Effector memory CD4-positive, alpha-beta T cell (primary cell): ENCODE measurements at regions not wholly inside any gene's neighbourhood (a gene's known extent, or its start where the extent isn't known, plus 50 kb on each side); places are given as distances from the start of the nearest gene placed in this dataset.
"Not testable (repeated sequence)": the region's sequence is repeated elsewhere in the genome, so short reads cannot be mapped to it uniquely, and the experiment has no call there.

ENCODE experiments used
- DNase-seq, 3 donors: peaks; one replicate each; pipeline ENCODE4 v3.0.0-alpha.2; 2020
- H3K27ac ChIP-seq: 2 replicates; pipeline ENCODE4 v1.7.0; 2013; ENCODE audit warnings: mild to moderate bottlenecking, low read length, moderate library complexity; ENCODE audit not compliant: insufficient read depth, poor library complexity, severe bottlenecking
- H3K27me3 ChIP-seq: replicated peaks from 2 replicates; pipeline ENCODE4 v1.7.0; 2013; ENCODE audit warnings: mild to moderate bottlenecking, low read length; ENCODE audit not compliant: insufficient read depth, control insufficient read depth, poor library complexity, severe bottlenecking
- H3K36me3 ChIP-seq: 2 replicates; pipeline ENCODE4 v1.7.0; 2013; ENCODE audit warnings: mild to moderate bottlenecking, low read length, moderate library complexity; ENCODE audit not compliant: control insufficient read depth, insufficient read depth
- H3K4me1 ChIP-seq: 2 replicates; pipeline ENCODE4 v1.7.0; 2013; ENCODE audit warnings: low read length, mild to moderate bottlenecking; ENCODE audit not compliant: control insufficient read depth, insufficient read depth, poor library complexity, severe bottlenecking
- H3K4me3 ChIP-seq: 2 replicates; pipeline ENCODE4 v1.7.0; 2013; ENCODE audit warnings: low read length, low read depth, mild to moderate bottlenecking; ENCODE audit not compliant: insufficient read depth, poor library complexity, severe bottlenecking
- H3K9me3 ChIP-seq: 2 replicates; pipeline ENCODE4 v1.7.0; 2013; ENCODE audit warnings: mild to moderate bottlenecking, low read length, moderate library complexity; ENCODE audit not compliant: control insufficient read depth

DNA sequence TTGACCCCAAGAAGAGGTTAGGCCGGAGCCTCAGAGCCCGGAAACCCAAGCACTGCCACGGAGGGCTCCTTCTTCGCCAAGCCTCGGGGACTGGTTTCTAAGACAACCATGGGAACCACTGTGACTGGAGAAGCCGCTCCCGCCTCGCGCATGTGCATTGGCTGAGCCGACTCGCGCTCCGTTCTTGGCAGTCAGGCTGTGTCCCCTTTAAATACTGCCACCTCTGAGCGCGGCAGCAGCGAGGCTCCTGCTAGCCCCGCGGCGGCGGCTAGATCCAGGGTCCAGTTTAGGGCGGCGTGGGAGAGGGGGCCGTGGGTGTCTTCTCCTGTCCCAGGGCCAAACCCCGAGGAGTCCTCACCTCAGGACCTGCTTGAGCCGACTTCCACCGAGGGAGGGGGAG is 457.1 kb upstream of the ZNG1F start:
- not testable (repeated sequence) for H3K27ac ChIP-seq, H3K27me3 ChIP-seq, H3K4me3 ChIP-seq, H3K4me1 ChIP-seq, DNase-seq, H3K36me3 ChIP-seq, H3K9me3 ChIP-seq

DNA sequence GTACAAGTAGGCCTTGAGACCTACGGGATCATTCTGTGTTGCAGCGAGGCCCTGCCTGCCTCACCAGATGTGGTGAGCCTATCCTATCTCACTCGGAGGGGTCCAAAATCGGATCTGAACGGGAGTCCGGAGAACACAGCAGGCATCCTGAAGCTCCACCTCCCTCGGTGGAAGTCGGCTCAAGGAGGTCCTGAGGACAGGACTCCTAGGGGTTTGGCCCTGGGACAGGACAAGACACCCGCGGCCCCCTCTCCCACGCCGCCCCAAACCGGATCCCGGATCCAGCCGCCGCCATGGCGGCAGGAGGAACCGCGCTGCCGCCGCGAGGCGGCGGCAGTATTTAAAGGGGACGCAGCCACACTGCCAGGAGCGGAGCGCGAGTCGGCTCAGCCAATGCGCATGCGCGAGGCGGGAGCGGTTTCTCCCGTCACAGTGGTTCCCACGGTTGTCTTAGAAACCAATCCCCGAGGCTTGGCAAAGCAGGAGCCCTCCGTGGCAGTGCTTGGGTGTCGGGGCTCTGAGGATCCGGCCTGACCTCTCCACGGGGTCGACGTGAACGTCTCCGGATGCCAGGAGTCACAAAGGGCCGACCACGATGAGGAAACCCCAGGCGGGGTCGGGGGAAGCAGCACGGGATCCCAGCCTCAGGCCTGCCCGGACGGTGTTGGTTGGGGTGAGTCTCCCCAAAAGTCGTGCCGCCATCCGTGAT is 454.6 kb upstream of the ZNG1F start:
- H3K9me3 ChIP-seq, H3K27ac ChIP-seq, H3K4me3 ChIP-seq, H3K4me1 ChIP-seq, H3K36me3 ChIP-seq, H3K27me3 ChIP-seq: not testable (repeated sequence)
- DNase-seq, result peak; percentile 2 to 62 (median 37)

DNA sequence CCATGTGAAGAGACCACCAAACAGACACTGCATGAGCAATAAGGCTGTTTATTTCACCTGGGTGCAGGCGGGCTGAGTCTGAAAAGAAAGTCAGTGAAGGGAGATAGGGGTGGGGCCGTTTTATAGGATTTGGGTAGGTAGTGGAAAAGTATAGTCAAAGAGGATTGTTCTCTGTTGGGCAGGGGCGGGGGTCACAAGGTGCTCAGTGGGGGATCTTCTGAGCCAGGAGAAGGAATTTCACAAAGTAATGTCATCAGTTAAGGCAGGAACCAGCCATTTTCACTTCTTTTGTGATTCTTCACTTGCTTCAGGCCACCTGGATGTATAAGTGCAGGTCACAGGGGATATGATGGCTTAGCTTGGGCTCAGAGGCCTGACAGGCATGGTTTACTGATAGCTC is 444.6 kb upstream of the ZNG1F start:
- H3K4me1 ChIP-seq, H3K4me3 ChIP-seq, DNase-seq, H3K36me3 ChIP-seq, H3K27me3 ChIP-seq, H3K9me3 ChIP-seq, H3K27ac ChIP-seq: not testable (repeated sequence)

DNA sequence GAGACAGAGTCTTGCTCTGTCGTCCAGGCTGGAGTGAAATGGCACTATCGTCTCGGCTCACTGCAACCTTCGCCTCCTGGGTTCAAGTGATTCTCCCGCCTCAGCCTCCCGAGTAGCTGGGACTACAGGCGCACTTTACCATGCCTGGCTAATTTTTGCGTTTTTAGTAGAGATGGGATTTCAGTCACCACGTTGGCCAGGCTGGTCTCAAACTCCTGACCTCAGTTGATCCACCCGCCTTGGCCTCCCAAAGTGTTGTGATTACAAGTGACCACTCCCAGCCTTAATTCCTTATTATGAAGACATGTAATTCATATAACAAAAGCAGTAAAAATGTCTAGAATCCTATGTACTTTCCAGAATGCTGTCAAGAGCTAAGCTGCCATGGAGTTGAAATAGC is 434.5 kb upstream of the ZNG1F start:
- H3K27me3 ChIP-seq, H3K4me3 ChIP-seq, H3K36me3 ChIP-seq, H3K27ac ChIP-seq, H3K4me1 ChIP-seq, DNase-seq, H3K9me3 ChIP-seq: not testable (repeated sequence)

DNA sequence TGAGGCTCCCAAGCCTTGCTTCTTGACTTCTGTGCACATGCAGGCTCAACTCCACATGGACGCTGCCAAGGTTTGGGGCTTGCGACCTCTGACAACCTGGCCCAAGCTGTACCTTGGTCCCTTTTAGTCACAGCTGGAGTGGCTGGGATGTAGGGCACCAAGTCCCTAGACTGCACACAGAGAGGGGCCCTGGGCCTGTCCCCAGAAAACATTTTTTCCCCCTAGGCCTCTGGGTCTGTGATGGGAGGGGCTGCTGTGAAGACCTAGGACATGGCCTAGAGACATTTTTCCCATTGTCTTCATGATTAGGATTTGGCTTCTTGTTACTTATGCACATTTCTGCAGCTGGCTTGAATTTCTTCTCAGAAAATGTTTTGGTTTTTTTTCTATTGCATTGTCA is 430.1 kb upstream of the ZNG1F start:
- not testable (repeated sequence) for H3K27ac ChIP-seq, H3K4me1 ChIP-seq, H3K9me3 ChIP-seq, DNase-seq, H3K27me3 ChIP-seq, H3K36me3 ChIP-seq, H3K4me3 ChIP-seq

DNA sequence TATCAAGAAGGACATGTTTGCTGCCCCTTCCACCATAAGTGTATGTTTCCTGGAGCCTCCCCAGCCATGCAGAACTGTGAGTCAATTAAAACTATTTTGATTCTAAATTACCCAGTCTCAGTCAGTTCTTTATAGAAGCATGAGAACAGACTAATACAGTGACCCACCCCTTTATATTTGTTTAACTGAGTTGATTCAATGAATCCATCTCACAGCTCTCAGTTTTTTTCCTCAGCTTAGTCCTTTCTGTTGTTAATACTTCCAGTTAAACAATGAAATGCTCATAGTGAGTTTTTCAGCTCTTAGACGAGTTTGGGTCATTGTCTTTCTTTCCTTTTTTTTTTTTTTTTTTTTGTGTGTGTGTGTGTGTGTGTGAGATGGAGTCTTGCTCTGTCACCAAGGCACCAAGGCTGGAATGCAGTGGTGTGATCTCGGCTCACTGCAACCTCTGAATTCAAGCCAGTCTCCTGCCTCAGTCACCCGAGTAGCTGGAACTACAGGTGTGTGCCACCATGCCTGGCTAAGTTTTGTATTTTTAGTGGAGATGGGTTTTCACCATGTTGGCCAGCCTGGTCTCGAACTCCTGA is 417.9 kb upstream of the ZNG1F start:
- H3K36me3 ChIP-seq, H3K4me1 ChIP-seq, H3K9me3 ChIP-seq, H3K4me3 ChIP-seq, DNase-seq, H3K27me3 ChIP-seq, H3K27ac ChIP-seq: not testable (repeated sequence)

DNA sequence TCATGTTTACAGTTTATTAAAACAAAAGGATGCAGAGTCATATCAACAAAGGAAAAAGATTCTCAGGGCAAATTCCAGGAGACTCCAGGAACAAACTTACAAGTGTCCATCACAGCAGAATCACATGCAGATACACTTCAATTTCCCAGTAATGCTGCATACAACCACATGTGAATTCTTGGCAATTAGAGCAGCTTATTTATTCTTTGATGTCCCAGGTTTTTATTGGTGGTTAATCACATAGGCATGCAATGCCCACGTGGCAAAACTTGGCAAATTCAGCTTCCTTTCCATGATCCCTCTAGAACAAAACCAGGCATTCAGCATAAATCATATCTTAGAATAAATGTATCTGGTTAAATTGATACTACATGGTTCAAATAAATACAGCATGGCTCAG is 376.5 kb upstream of the ZNG1F start:
- not testable (repeated sequence) for DNase-seq, H3K36me3 ChIP-seq, H3K4me1 ChIP-seq, H3K9me3 ChIP-seq, H3K27me3 ChIP-seq, H3K4me3 ChIP-seq, H3K27ac ChIP-seq
